ENCODE measurements at regions not wholly inside any gene's neighbourhood (a gene's known extent, or its start where the extent isn't known, plus 50 kb on each side); places are given as distances from the start of the nearest gene placed in this dataset.

- no peak for TF ChIP-seq TP53 (CRISPR knock-in tag; IDR thresholded peaks at IDR 0.05)
- no peak for TF ChIP-seq POLR2A (IDR thresholded peaks at IDR 0.05; ENCODE audit: low read length)
- no peak for TF ChIP-seq CTCF (IDR thresholded peaks at IDR 0.05)
- TF ChIP-seq EHMT2 (IDR thresholded peaks at IDR 0.05; ENCODE audit: low read depth) = no peak
Measured at GRCh38 chr13:90732049-90732448, 615.4 kb upstream of the MIR17HG start.
